Trophoblast cell (in vitro differentiated cells and primary cell): ENCODE measurements at regions not wholly inside any gene's neighbourhood (a gene's known extent, or its start where the extent isn't known, plus 50 kb on each side); places are given as distances from the start of the nearest gene placed in this dataset.

Experiments used
- DNase-seq, 2 donors: peaks; one replicate each; pipeline ENCODE4 v3.0.0-alpha.2; 2016
- H2AFZ ChIP-seq: 2 replicates; pipeline ENCODE4 v1.6.1; 2013; ENCODE audit warnings: low read length, moderate library complexity, mild to moderate bottlenecking; ENCODE audit not compliant: insufficient read depth, poor library complexity
- H2AK5ac ChIP-seq: 2 replicates; pipeline ENCODE4 v1.6.1; 2013; ENCODE audit warnings: mild to moderate bottlenecking, low read length
- H2BK120ac ChIP-seq: 2 replicates; pipeline ENCODE4 v1.6.1; 2013; ENCODE audit warnings: low read length, mild to moderate bottlenecking, moderate library complexity; ENCODE audit not compliant: insufficient read depth, poor library complexity
- H2BK12ac ChIP-seq: 2 replicates; pipeline ENCODE4 v1.6.1; 2013; ENCODE audit warnings: mild to moderate bottlenecking, low read length, moderate library complexity
- H2BK5ac ChIP-seq: 2 replicates; pipeline ENCODE4 v1.6.1; 2013; ENCODE audit warnings: low read length, low read depth, moderate library complexity, mild to moderate bottlenecking; ENCODE audit not compliant: poor library complexity
- H3K14ac ChIP-seq: 2 replicates; pipeline ENCODE4 v1.6.1; 2013; ENCODE audit warnings: mild to moderate bottlenecking, low read length
- H3K18ac ChIP-seq: 2 replicates; pipeline ENCODE4 v1.6.1; 2013; ENCODE audit warnings: mild to moderate bottlenecking, low read length
- H3K23ac ChIP-seq: 2 replicates; pipeline ENCODE4 v1.6.1; 2013; ENCODE audit warnings: low read length
- H3K27ac ChIP-seq: 2 replicates; pipeline ENCODE4 v1.5.1; 2013; ENCODE audit warnings: low read depth, mild to moderate bottlenecking, inconsistent platforms, low read length, moderate library complexity
- H3K27me3 ChIP-seq: 2 replicates; pipeline ENCODE4 v1.6.1; 2013; ENCODE audit warnings: inconsistent platforms, mild to moderate bottlenecking, low read length, moderate library complexity; ENCODE audit not compliant: insufficient read depth
- H3K36me3 ChIP-seq, 2 experiments: 1 replicate in 1 of 2; 2 replicates in 1 of 2; pipeline ENCODE4 v1.6.1; 2013; ENCODE audit warnings: low read length in 2 of 2, mild to moderate bottlenecking in 2 of 2, moderate library complexity in 1 of 2; ENCODE audit not compliant: insufficient read depth in 2 of 2, control insufficient read depth in 1 of 2
- H3K4ac ChIP-seq: 2 replicates; pipeline ENCODE4 v1.6.1; 2013; ENCODE audit warnings: low read depth, mild to moderate bottlenecking, low read length, moderate library complexity
- H3K4me1 ChIP-seq, 2 experiments: 1 replicate in 1 of 2; 2 replicates in 1 of 2; pipeline ENCODE4 v1.6.1; 2013; ENCODE audit warnings: low read length in 2 of 2, mild to moderate bottlenecking in 2 of 2, moderate library complexity in 1 of 2; ENCODE audit not compliant: insufficient read depth in 2 of 2, control insufficient read depth in 1 of 2
- H3K4me2 ChIP-seq: 2 replicates; pipeline ENCODE4 v1.6.1; 2013; ENCODE audit warnings: inconsistent platforms, mild to moderate bottlenecking, low read length, moderate library complexity
- H3K4me3 ChIP-seq: 2 replicates; pipeline ENCODE4 v1.5.1; 2013; ENCODE audit warnings: mild to moderate bottlenecking, low read depth, low read length, inconsistent platforms
- H3K79me1 ChIP-seq: one replicate; pipeline ENCODE4 v1.6.1; 2013; ENCODE audit warnings: low read length
- H3K79me2 ChIP-seq: 2 replicates; pipeline ENCODE4 v1.6.1; 2013; ENCODE audit warnings: low read length, mild to moderate bottlenecking; ENCODE audit not compliant: control insufficient read depth, insufficient read depth, poor library complexity
- H3K9ac ChIP-seq: 2 replicates; pipeline ENCODE4 v1.6.1; 2013; ENCODE audit warnings: mild to moderate bottlenecking, low read length
- H3K9me3 ChIP-seq: 2 replicates; pipeline ENCODE4 v1.6.1; 2013; ENCODE audit warnings: low read depth, mild to moderate bottlenecking, control low read depth, inconsistent platforms, low read length; ENCODE audit not compliant: insufficient read depth
- H4K12ac ChIP-seq: 2 replicates; pipeline ENCODE4 v1.6.1; 2013; ENCODE audit warnings: low read depth, mild to moderate bottlenecking, low read length, moderate library complexity
- H4K8ac ChIP-seq: 2 replicates; pipeline ENCODE4 v1.6.1; 2013; ENCODE audit warnings: low read depth, mild to moderate bottlenecking, low read length, moderate library complexity
- H4K91ac ChIP-seq: one replicate; pipeline ENCODE4 v1.6.1; 2013; ENCODE audit warnings: low read depth, mild to moderate bottlenecking, low read length, moderate library complexity
- WGBS: extraction: QIAGEN DNeasy Blood & Tissue Kit; methylation state at CpG from one replicate; pipeline ENCODE4 v1.1.7; 2013; ENCODE audit warnings: missing lambda C conversion rate; ENCODE audit not compliant: insufficient read length, insufficient coverage; ENCODE audit errors: extremely low coverage; 5-methylcytosine and 5-hydroxymethylcytosine counted together

GRCh38 chr3:159236321-159236720, 434.5 kb downstream of the MFSD1 start:
- Histone ChIP-seq H3K4me3 (no peak overlapping the region), H4K12ac (no peak overlapping the region)

GRCh38 chr3:159237226-159237625, 435.4 kb downstream of the MFSD1 start:
- Histone ChIP-seq H3K79me1 (no peaks in the 10 kb centered on the region), H3K4me3 (no peak overlapping the region), H2BK12ac (no peak overlapping the region), H3K9ac (no peak overlapping the region), H3K4me2 (no peak overlapping the region), H3K18ac (no peak overlapping the region), H3K23ac (no peak overlapping the region), H3K14ac (no peak overlapping the region), H3K4me1 (no peaks in the 10 kb centered on the region), H3K36me3 (no peaks in the 10 kb centered on the region), H4K12ac (no peak overlapping the region), H2AFZ (no peak overlapping the region), H2AK5ac (no peak overlapping the region), H4K8ac (no peak overlapping the region), H3K4ac (no peak overlapping the region), H3K79me2 (no peaks in the 10 kb centered on the region), H3K9me3 (no peaks in the 10 kb centered on the region), H3K27ac (no peak overlapping the region), H4K91ac (no peak overlapping the region), H2BK5ac (no peak overlapping the region), H3K27me3 (no peaks in the 10 kb centered on the region), H2BK120ac (no peak overlapping the region)
- WGBS, result no CpG with 5 or more reads among the region's 3 CpGs
- DNase-seq, result no peak

More at GRCh38 chr3:159236321-159236720, 434.5 kb downstream of the MFSD1 start:
- H2AK5ac ChIP-seq, result no peak overlapping the region
- H3K9ac ChIP-seq, result no peak overlapping the region
- H3K4ac ChIP-seq, result no peak overlapping the region
- no peak for DNase-seq
- H3K18ac ChIP-seq, result no peak overlapping the region
- H2BK5ac ChIP-seq, result no peak overlapping the region
- H3K23ac ChIP-seq, result no peak overlapping the region
- H3K36me3 ChIP-seq, result no peaks in the 10 kb centered on the region
- no peak overlapping the region for H4K8ac ChIP-seq
- no peak overlapping the region for H3K4me2 ChIP-seq
- no peaks in the 10 kb centered on the region for H3K79me2 ChIP-seq
- H3K27ac ChIP-seq, result no peak overlapping the region
- no peaks in the 10 kb centered on the region for H3K9me3 ChIP-seq
- H2BK12ac ChIP-seq, result no peak overlapping the region
- H3K14ac ChIP-seq, result no peak overlapping the region
- no peaks in the 10 kb centered on the region for H3K27me3 ChIP-seq
- no peaks in the 10 kb centered on the region for H3K79me1 ChIP-seq
- H3K4me1 ChIP-seq, result no peaks in the 10 kb centered on the region
- whole genome bisulfite sequencing, result no CpG with 5 or more reads among the region's 1 CpG
- H2AFZ ChIP-seq, result no peak overlapping the region
- H2BK120ac ChIP-seq, result no peak overlapping the region
- H4K91ac ChIP-seq, result no peak overlapping the region

GRCh38 chr3:159238646-159239045, 436.8 kb downstream of the MFSD1 start:
- H2AFZ ChIP-seq, result no peak overlapping the region
- H2BK5ac ChIP-seq, result no peak overlapping the region
- H3K14ac ChIP-seq, result no peak overlapping the region
- H2AK5ac ChIP-seq, result no peak overlapping the region
- no peak overlapping the region for H2BK12ac ChIP-seq
- no peak overlapping the region for H3K4me2 ChIP-seq
- H3K36me3 ChIP-seq, result no peaks in the 10 kb centered on the region
- no peak overlapping the region for H2BK120ac ChIP-seq
- H3K9me3 ChIP-seq, result no peaks in the 10 kb centered on the region
- no peak overlapping the region for H3K18ac ChIP-seq
- no peaks in the 10 kb centered on the region for H3K4me1 ChIP-seq
- no peak overlapping the region for H3K4ac ChIP-seq
- H4K12ac ChIP-seq, result no peak overlapping the region
- no peak overlapping the region for H3K23ac ChIP-seq
- H3K79me1 ChIP-seq, result no peaks in the 10 kb centered on the region
- no peak overlapping the region for H4K91ac ChIP-seq
- no peak overlapping the region for H3K4me3 ChIP-seq
- no peak overlapping the region for H3K9ac ChIP-seq
- H4K8ac ChIP-seq, result no peak overlapping the region
- H3K79me2 ChIP-seq, result no peaks in the 10 kb centered on the region
- H3K27me3 ChIP-seq, result no peaks in the 10 kb centered on the region
- WGBS, result no CpG with 5 or more reads among the region's 2 CpGs
- no peak overlapping the region for H3K27ac ChIP-seq
- no peak for DNase-seq

- H3K27ac ChIP-seq, result no peak overlapping the region
- no peak overlapping the region for H2BK12ac ChIP-seq
- H2BK120ac ChIP-seq, result no peak overlapping the region
- H3K36me3 ChIP-seq, result no peaks in the 10 kb centered on the region
- no peak overlapping the region for H3K9ac ChIP-seq
- H3K4ac ChIP-seq, result no peak overlapping the region
- H3K14ac ChIP-seq, result no peak overlapping the region
- no peak overlapping the region for H4K8ac ChIP-seq
- H4K91ac ChIP-seq, result no peak overlapping the region
- no peak overlapping the region for H3K23ac ChIP-seq
- H2AK5ac ChIP-seq, result no peak overlapping the region
- H3K4me2 ChIP-seq, result no peak overlapping the region
- H3K4me3 ChIP-seq, result no peak overlapping the region
- H3K79me2 ChIP-seq, result no peaks in the 10 kb centered on the region
- H3K4me1 ChIP-seq, result no peaks in the 10 kb centered on the region
- H3K27me3 ChIP-seq, result no peaks in the 10 kb centered on the region
- no peak overlapping the region for H3K18ac ChIP-seq
- H3K9me3 ChIP-seq, result no peaks in the 10 kb centered on the region
- no peak overlapping the region for H4K12ac ChIP-seq
- no peak overlapping the region for H2AFZ ChIP-seq
- DNase-seq, result no peak
- H3K79me1 ChIP-seq, result no peaks in the 10 kb centered on the region
- H2BK5ac ChIP-seq, result no peak overlapping the region
Measured at GRCh38 chr3:159239059-159239458, 437.2 kb downstream of the MFSD1 start.
